Right atrium auricular region (tissue), 2 donors: ENCODE measurements at regions not wholly inside any gene's neighbourhood (a gene's known extent, or its start where the extent isn't known, plus 50 kb on each side); places are given as distances from the start of the nearest gene placed in this dataset.

ENCODE experiments used
- DNase-seq: peaks from one replicate; pipeline ENCODE4 v3.0.0-alpha.2; 2019; ENCODE audit warnings: low spot score
- H3K27ac ChIP-seq, 2 donors: fragments of 200-600 bp; sonication (generic); 1 replicate in 1 of 2; 2 replicates in 1 of 2; pipeline ENCODE4 v1.5.1; 2016 to 2019
- H3K27me3 ChIP-seq, 2 donors: fragments of 200-600 bp; sonication (generic); one replicate each; pipeline versions ENCODE4 v1.5.1 to v1.6.0; 2017 to 2019
- H3K36me3 ChIP-seq: fragments of 200-600 bp; sonication (generic); one replicate; pipeline ENCODE4 v1.5.1; 2016
- H3K4me1 ChIP-seq, 2 donors: fragments of 200-600 bp; sonication (generic); one replicate each; pipeline versions ENCODE4 v1.5.1 to v1.6.0; 2017 to 2019
- H3K4me3 ChIP-seq, 2 donors: fragments of 200-600 bp; sonication (generic); 1 replicate in 1 of 2; 2 replicates in 1 of 2; pipeline ENCODE4 v1.5.1; 2017 to 2019; ENCODE audit warnings: mild to moderate bottlenecking in 1 of 2, moderate library complexity in 1 of 2
- H3K9me3 ChIP-seq, 2 donors: fragments of 200-600 bp; sonication (generic); one replicate each; pipeline ENCODE4 v1.5.1; 2019
- CTCF ChIP-seq, 2 donors: fragments of 200-600 bp; sonication (generic); IDR thresholded peaks; one replicate each; pipeline ENCODE4 v1.5.1; 2019; ENCODE audit warnings: antibody characterized with exemption in 2 of 2

GRCh38 chr4:17296921-17297890 lies 214.7 kb downstream of the QDPR start:
- no peak for DNase-seq
- Histone ChIP-seq H3K27me3 (no peaks in the 10 kb centered on the region), H3K9me3 (no peaks in the 10 kb centered on the region), H3K27ac (no peak overlapping the region), H3K4me1 (no peaks in the 10 kb centered on the region), H3K4me3 (no peak overlapping the region), H3K36me3 (no peaks in the 10 kb centered on the region)
- no peak for TF ChIP-seq CTCF (IDR thresholded peaks at IDR 0.05)

GRCh38 chr4:17293901-17294300 lies 218.0 kb downstream of the QDPR start:
- DNase-seq = no peak
- no peaks in the 10 kb centered on the region for H3K9me3 ChIP-seq
- no peak overlapping the region for H3K4me3 ChIP-seq
- H3K36me3 ChIP-seq = no peaks in the 10 kb centered on the region
- no peak for TF ChIP-seq CTCF (IDR thresholded peaks at IDR 0.05)
- H3K27ac ChIP-seq = no peak overlapping the region
- H3K4me1 ChIP-seq = no peaks in the 10 kb centered on the region
- H3K27me3 ChIP-seq = no peaks in the 10 kb centered on the region

- H3K4me3 ChIP-seq = no peak overlapping the region
- H3K27me3 ChIP-seq = no peaks in the 10 kb centered on the region
- H3K27ac ChIP-seq = no peak overlapping the region
- no peaks in the 10 kb centered on the region for H3K9me3 ChIP-seq
- DNase-seq = no peak
- no peak for TF ChIP-seq CTCF (IDR thresholded peaks at IDR 0.05)
- peaks cover 0 to 19% of the 10 kb centered on the region in 2 donors for H3K4me1 ChIP-seq
- no peaks in the 10 kb centered on the region for H3K36me3 ChIP-seq
These were observed 223.7 kb downstream of the QDPR start for GRCh38 chr4:17288151-17288550.

- DNase-seq = no peak
- no peak for TF ChIP-seq CTCF (IDR thresholded peaks at IDR 0.05)
- H3K27ac ChIP-seq = no peak overlapping the region
- peaks cover 0 to 19% of the 10 kb centered on the region in 2 donors for H3K4me1 ChIP-seq
- no peaks in the 10 kb centered on the region for H3K9me3 ChIP-seq
- H3K27me3 ChIP-seq = no peaks in the 10 kb centered on the region
- H3K36me3 ChIP-seq = no peaks in the 10 kb centered on the region
- no peak overlapping the region for H3K4me3 ChIP-seq
These were observed 225.0 kb downstream of the QDPR start for GRCh38 chr4:17286752-17287460.

GRCh38 chr4:17285747-17286146 lies 226.1 kb downstream of the QDPR start:
- no peak for TF ChIP-seq CTCF (IDR thresholded peaks at IDR 0.05)
- Histone ChIP-seq H3K27ac (no peak overlapping the region), H3K4me3 (no peak overlapping the region), H3K9me3 (no peaks in the 10 kb centered on the region), H3K4me1 (peaks cover 0 to 19% of the 10 kb centered on the region in 2 donors), H3K27me3 (no peaks in the 10 kb centered on the region), H3K36me3 (no peaks in the 10 kb centered on the region)
- no peak for DNase-seq
